Common myeloid progenitor, CD34-positive (primary cell): ENCODE measurements at regions not wholly inside any gene's neighbourhood (a gene's known extent, or its start where the extent isn't known, plus 50 kb on each side); places are given as distances from the start of the nearest gene placed in this dataset.

Experiments
- CTCF ChIA-PET: fragments of 350-600 bp; sonication (Branson Sonifier 250); formaldehyde crosslinking; loops from one replicate; lab custom pipeline; 2021; ENCODE audit warnings: antibody characterized with exemption; lab: Charles Lee
- POLR2A ChIA-PET: fragments of 350-600 bp; sonication (Branson Sonifier 250); formaldehyde crosslinking; loops from one replicate; lab custom pipeline; 2021; ENCODE audit warnings: antibody characterized with exemption; lab: Charles Lee
- DNase-seq, 3 donors: peaks; one replicate each; pipeline versions ENCODE4 v3.0.0 to v3.0.0-alpha.2; 2013
- H3K27ac ChIP-seq, 2 experiments: 1 replicate in 1 of 2; 2 replicates in 1 of 2; pipeline ENCODE4 v1.7.0; 2013; ENCODE audit warnings: inconsistent platforms in 2 of 2, low read length in 2 of 2, mild to moderate bottlenecking in 2 of 2, low read depth in 1 of 2, moderate library complexity in 1 of 2; ENCODE audit not compliant: severe bottlenecking in 2 of 2, insufficient read depth in 1 of 2, poor library complexity in 1 of 2
- H3K27me3 ChIP-seq, 5 experiments: replicated peaks in 2 of 5; 1 replicate in 3 of 5; 2 replicates in 2 of 5; pipeline versions ENCODE4 v1.6.1 to v1.7.0; 2013; ENCODE audit warnings: low read length in 4 of 5, mild to moderate bottlenecking in 2 of 5, moderate library complexity in 2 of 5, inconsistent platforms in 1 of 5; ENCODE audit not compliant: insufficient read depth in 5 of 5, control insufficient read depth in 4 of 5
- H3K36me3 ChIP-seq, 4 experiments: 1 replicate in 2 of 4; 2 replicates in 2 of 4; pipeline versions ENCODE4 v1.6.1 to v1.7.0; 2013; ENCODE audit warnings: low read length in 3 of 4, control low read depth in 1 of 4, mild to moderate bottlenecking in 1 of 4; ENCODE audit not compliant: control insufficient read depth in 4 of 4, insufficient read depth in 4 of 4
- H3K4me1 ChIP-seq, 4 experiments: 1 replicate in 3 of 4; 2 replicates in 1 of 4; pipeline versions ENCODE4 v1.6.1 to v1.7.1; 2013; ENCODE audit warnings: low read length in 3 of 4, mild to moderate bottlenecking in 3 of 4, control low read depth in 1 of 4, inconsistent platforms in 1 of 4, moderate library complexity in 1 of 4; ENCODE audit not compliant: control insufficient read depth in 4 of 4, insufficient read depth in 4 of 4; ENCODE audit errors: control extremely low read depth in 1 of 4
- H3K4me3 ChIP-seq, 7 experiments: 1 replicate in 4 of 7; 2 replicates in 3 of 7; pipeline versions ENCODE4 v1.5.1 to v1.7.0; 2013; ENCODE audit warnings: mild to moderate bottlenecking in 7 of 7, low read length in 6 of 7, moderate library complexity in 6 of 7, inconsistent platforms in 2 of 7, low read depth in 2 of 7, control low read depth in 1 of 7; ENCODE audit not compliant: insufficient read depth in 4 of 7, control insufficient read depth in 1 of 7; ENCODE audit errors: extremely low read depth in 1 of 7
- H3K9me3 ChIP-seq, 5 experiments: 1 replicate in 4 of 5; 2 replicates in 1 of 5; pipeline versions ENCODE4 v1.6.1 to v1.7.1; 2013; ENCODE audit warnings: low read length in 4 of 5, mild to moderate bottlenecking in 2 of 5, inconsistent platforms in 1 of 5, low read depth in 1 of 5, moderate library complexity in 1 of 5; ENCODE audit not compliant: control insufficient read depth in 4 of 5, insufficient read depth in 2 of 5; ENCODE audit errors: control extremely low read depth in 1 of 5
- WGBS: methylation state at CpG from one replicate; pipeline ENCODE4 v1.1.5; 2013; ENCODE audit not compliant: insufficient coverage; 5-methylcytosine and 5-hydroxymethylcytosine counted together

DNA sequence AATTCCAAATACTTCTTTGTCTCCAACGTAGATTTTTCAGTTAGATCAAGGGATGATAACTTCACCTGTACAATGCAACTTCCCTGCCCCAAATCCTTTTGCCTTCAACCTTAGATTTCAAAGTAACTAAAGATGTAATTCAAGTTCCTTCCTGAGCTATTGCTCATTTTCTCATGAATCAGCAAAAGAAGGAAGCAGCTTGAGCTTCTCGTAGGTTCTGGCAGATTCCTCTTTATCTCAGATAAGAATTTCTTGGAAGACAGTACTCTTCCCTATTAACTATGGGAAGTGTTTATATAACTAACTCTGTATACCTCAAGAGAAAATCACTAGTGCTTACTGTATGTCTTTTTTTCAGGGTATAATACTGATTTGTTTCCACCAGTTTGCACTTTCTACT, 203.8 kb downstream of the RASSF9 start:
- Histone ChIP-seq H3K9me3 (no peaks in the 10 kb centered on the region), H3K4me1 (peaks cover 0 to 9% (median 2%) of the 10 kb centered on the region in 4 experiments), H3K27me3 (no peaks in the 10 kb centered on the region), H3K4me3 (no peak overlapping the region), H3K36me3 (no peaks in the 10 kb centered on the region), H3K27ac (no peak overlapping the region)
- peak in 2 of 3 donors; percentile 57 to 68 for DNase-seq
- ChIA-PET CTCF (interaction anchor here (1.0 kb wide), 1 partner anchor 237 kb away, joined by 3 read pairs; no protein-coding TSS in a partner anchor), POLR2A (no interaction called here)
- 0% methylated on average over 1 of the region's 2 CpGs for WGBS

DNA sequence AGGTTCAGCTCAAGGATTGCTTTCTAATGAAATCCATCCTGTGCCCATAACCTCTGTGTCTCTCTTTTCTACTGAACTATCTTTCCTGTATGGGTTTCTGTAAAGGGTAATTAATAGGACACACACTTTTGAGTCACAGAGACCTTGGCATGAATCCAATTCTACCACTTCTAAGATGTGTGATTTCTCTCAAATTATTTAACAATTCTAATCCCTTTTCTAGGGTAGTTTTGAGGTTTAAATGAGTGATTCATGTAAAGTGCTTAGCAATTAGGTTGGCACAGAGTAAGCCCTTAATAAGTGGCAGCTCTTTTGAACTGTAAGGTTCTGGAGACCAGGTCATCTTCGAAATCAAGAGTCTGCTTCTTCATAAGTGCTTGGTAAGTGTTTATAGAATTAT, 202.7 kb downstream of the RASSF9 start:
- POLR2A ChIA-PET = no interaction called here
- no CpG with 5 or more reads among the region's 1 CpG for WGBS
- H3K9me3 ChIP-seq = no peaks in the 10 kb centered on the region
- H3K36me3 ChIP-seq = no peaks in the 10 kb centered on the region
- no peak overlapping the region for H3K4me3 ChIP-seq
- peaks cover 0 to 6% (median under 1%) of the 10 kb centered on the region in 4 experiments for H3K4me1 ChIP-seq
- H3K27me3 ChIP-seq = no peaks in the 10 kb centered on the region
- peak in 1 of 3 donors; percentile 6 for DNase-seq
- CTCF ChIA-PET = no interaction called here
- H3K27ac ChIP-seq = no peak overlapping the region

DNA sequence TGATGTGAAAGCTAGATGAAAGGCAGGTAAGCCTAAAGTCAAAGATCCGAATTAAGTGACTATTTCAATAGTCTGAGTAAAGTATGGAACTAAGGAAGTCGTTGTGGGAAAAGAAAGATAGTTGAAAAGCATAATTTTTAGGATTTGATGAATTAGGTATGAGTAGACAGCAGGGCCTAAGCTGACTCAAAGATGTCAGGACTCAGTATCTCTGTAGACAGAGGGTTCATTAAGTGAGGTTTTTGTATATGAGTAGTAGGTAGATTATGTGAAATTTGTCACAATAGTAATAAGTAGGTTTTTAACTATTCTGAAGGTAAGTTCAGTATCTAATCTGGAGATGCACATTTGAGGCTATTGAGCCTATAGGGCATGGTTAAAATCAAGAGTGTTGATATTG, 196.4 kb downstream of the RASSF9 start:
- H3K27me3 ChIP-seq = no peaks in the 10 kb centered on the region
- CTCF ChIA-PET = no interaction called here
- WGBS = 88% methylated on average over 2 of the region's 2 CpGs
- H3K4me3 ChIP-seq = no peak overlapping the region
- H3K4me1 ChIP-seq = no peaks in the 10 kb centered on the region
- POLR2A ChIA-PET = interaction anchor here (0.6 kb wide), 1 partner anchor 94 kb away, joined by 3 read pairs; no protein-coding TSS in a partner anchor
- no peak overlapping the region for H3K27ac ChIP-seq
- no peak for DNase-seq
- H3K9me3 ChIP-seq = no peaks in the 10 kb centered on the region
- no peaks in the 10 kb centered on the region for H3K36me3 ChIP-seq

DNA sequence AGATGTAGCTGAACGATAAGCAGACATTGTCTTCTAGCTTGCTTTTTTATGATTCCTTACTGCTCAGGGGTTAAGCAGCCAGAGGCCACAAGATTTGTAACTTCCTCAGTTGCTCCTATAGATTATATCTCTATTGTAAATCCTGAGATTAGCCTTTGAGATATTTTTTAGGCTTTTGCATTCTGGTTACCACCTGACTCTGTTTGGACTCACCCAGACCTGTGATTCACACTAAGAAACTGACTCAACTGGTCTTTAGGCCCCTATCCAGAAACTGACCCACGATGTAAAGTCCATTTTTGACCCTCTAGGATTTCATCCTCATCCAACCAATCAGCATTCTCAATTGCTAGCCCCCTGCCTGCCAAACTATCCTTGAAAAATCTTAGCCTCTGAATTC, 194.4 kb downstream of the RASSF9 start:
- no peak overlapping the region for H3K4me3 ChIP-seq
- H3K4me1 ChIP-seq = no peaks in the 10 kb centered on the region
- H3K36me3 ChIP-seq = no peaks in the 10 kb centered on the region
- POLR2A ChIA-PET = no interaction called here
- no peaks in the 10 kb centered on the region for H3K9me3 ChIP-seq
- no peak for DNase-seq
- no peak overlapping the region for H3K27ac ChIP-seq
- no peaks in the 10 kb centered on the region for H3K27me3 ChIP-seq
- CTCF ChIA-PET = no interaction called here
- 100% methylated on average over 1 of the region's 2 CpGs for WGBS

DNA sequence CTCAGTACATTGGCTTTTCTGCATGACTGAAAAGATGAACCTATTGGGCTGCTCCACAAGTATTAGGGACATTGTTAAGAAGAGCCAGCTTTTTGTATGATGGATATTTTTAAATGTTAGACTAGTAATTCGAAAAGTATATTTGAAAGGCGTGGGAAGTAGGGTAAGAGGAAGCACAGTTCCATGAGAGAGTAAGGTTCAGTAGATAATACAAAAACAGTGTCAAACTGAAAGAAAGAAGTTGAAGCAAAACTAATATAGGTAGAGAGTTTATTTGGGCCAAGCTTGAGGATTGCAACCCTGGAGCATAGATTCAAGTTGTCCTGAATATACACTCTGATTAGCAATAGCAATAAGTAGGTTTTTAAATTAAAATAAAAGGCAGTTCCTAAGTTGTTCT, 193.9 kb downstream of the RASSF9 start:
- DNase-seq = no peak
- H3K27ac ChIP-seq = no peak overlapping the region
- POLR2A ChIA-PET = no interaction called here
- H3K36me3 ChIP-seq = no peaks in the 10 kb centered on the region
- CTCF ChIA-PET = no interaction called here
- H3K4me1 ChIP-seq = no peaks in the 10 kb centered on the region
- no peaks in the 10 kb centered on the region for H3K9me3 ChIP-seq
- WGBS = 94% methylated on average over 2 of the region's 2 CpGs
- H3K4me3 ChIP-seq = no peak overlapping the region
- no peaks in the 10 kb centered on the region for H3K27me3 ChIP-seq

DNA sequence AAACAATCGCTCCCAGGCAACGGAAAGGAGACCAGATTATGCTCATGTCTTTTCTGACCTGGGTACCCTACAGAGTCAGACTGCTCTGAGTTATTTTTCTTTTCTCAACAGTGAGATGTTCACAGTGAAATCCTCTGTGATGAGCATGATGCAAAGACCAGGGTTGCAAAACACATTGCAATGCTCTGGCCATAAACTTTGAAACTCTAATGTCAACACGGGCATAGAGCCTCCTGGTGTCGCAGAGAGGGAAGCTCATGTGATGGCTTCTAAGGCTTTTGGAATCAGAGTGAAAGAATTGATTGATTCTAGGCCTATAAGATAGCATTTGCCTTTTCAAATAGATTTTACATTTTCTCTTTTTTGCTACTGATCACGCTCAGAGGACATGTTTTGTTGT, 193.4 kb downstream of the RASSF9 start:
- Histone ChIP-seq H3K36me3 (no peaks in the 10 kb centered on the region), H3K4me3 (no peak overlapping the region), H3K9me3 (no peaks in the 10 kb centered on the region), H3K27ac (no peak overlapping the region), H3K27me3 (no peaks in the 10 kb centered on the region), H3K4me1 (no peaks in the 10 kb centered on the region)
- 94% methylated on average over 4 of the region's 5 CpGs for WGBS
- no peak for DNase-seq
- ChIA-PET CTCF (no interaction called here), POLR2A (no interaction called here)

DNA sequence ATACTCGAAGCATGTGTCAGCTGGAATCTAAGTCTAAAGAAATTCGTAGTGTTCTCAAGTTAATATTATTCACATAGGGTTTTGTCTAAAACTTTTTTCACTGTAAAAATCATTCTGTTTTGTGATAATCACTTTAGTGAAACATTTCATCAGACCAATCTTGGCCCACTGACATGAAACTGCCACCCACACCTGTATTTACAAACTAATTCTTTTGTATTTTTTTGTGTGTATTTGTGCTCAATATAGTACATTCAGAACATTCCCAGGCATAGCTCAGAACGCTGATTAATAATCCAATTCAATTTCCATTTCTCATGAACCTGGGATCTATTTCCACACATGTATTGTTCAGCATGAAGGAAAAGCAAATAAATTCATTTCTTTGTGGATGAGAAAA, 191.7 kb downstream of the RASSF9 start:
- H3K27me3 ChIP-seq = no peaks in the 10 kb centered on the region
- POLR2A ChIA-PET = no interaction called here
- H3K4me1 ChIP-seq = no peaks in the 10 kb centered on the region
- DNase-seq = no peak
- H3K4me3 ChIP-seq = no peak overlapping the region
- WGBS = no CpG with 5 or more reads among the region's 3 CpGs
- CTCF ChIA-PET = interaction anchor here (1.0 to 1.4 kb wide), 5 partner anchors 9 to 70 kb away, joined by 3 read pairs; no protein-coding TSS in a partner anchor
- no peak overlapping the region for H3K27ac ChIP-seq
- no peaks in the 10 kb centered on the region for H3K36me3 ChIP-seq
- H3K9me3 ChIP-seq = no peaks in the 10 kb centered on the region
